ENCODE measurements at regions not wholly inside any gene's neighbourhood (a gene's known extent, or its start where the extent isn't known, plus 50 kb on each side); places are given as distances from the start of the nearest gene placed in this dataset.

GRCh38 chr1:189149547-189150375 lies 1327.9 kb downstream of the BRINP3 start:
- no peak overlapping the region for H3K27ac ChIP-seq (replicated peaks)
- H3K4me3 ChIP-seq: no peak overlapping the region
- H3K4me1 ChIP-seq: no peaks in the 10 kb centered on the region
- DNase-seq: no peak
- H3K9me3 ChIP-seq (replicated peaks): no peaks in the 10 kb centered on the region
- H3K36me3 ChIP-seq: no peaks in the 10 kb centered on the region
- no peak for TF ChIP-seq CTCF (IDR thresholded peaks at IDR 0.05; ENCODE audit: borderline replicate concordance)
- intact Hi-C loops (cut with micrococcal nuclease): no loop called here
- H3K27me3 ChIP-seq (ENCODE audit: low read depth): no peaks in the 10 kb centered on the region

- Histone ChIP-seq H3K27ac (replicated peaks) (no peak overlapping the region), H3K9me3 (replicated peaks) (no peaks in the 10 kb centered on the region), H3K27me3 (ENCODE audit: low read depth) (no peaks in the 10 kb centered on the region), H3K36me3 (no peaks in the 10 kb centered on the region), H3K4me3 (no peak overlapping the region), H3K4me1 (no peaks in the 10 kb centered on the region)
- intact Hi-C loops (cut with micrococcal nuclease): no loop called here
- no peak for TF ChIP-seq CTCF (IDR thresholded peaks at IDR 0.05; ENCODE audit: borderline replicate concordance)
- DNase-seq: no peak
These were observed 1327.0 kb downstream of the BRINP3 start for GRCh38 chr1:189150624-189151023.

GRCh38 chr1:189151361-189151760 lies 1326.3 kb downstream of the BRINP3 start:
- no peak for TF ChIP-seq CTCF (IDR thresholded peaks at IDR 0.05; ENCODE audit: borderline replicate concordance)
- no peaks in the 10 kb centered on the region for H3K27me3 ChIP-seq (ENCODE audit: low read depth)
- no peaks in the 10 kb centered on the region for H3K9me3 ChIP-seq (replicated peaks)
- no peaks in the 10 kb centered on the region for H3K36me3 ChIP-seq
- H3K27ac ChIP-seq (replicated peaks): no peak overlapping the region
- no peak overlapping the region for H3K4me3 ChIP-seq
- DNase-seq: no peak
- H3K4me1 ChIP-seq: no peaks in the 10 kb centered on the region
- intact Hi-C loops (cut with micrococcal nuclease): no loop called here

GRCh38 chr1:189152685-189153084 lies 1325.0 kb downstream of the BRINP3 start:
- Histone ChIP-seq H3K4me3 (no peak overlapping the region), H3K27me3 (ENCODE audit: low read depth) (no peaks in the 10 kb centered on the region), H3K36me3 (no peaks in the 10 kb centered on the region), H3K9me3 (replicated peaks) (no peaks in the 10 kb centered on the region), H3K27ac (replicated peaks) (no peak overlapping the region), H3K4me1 (no peaks in the 10 kb centered on the region)
- no peak for TF ChIP-seq CTCF (IDR thresholded peaks at IDR 0.05; ENCODE audit: borderline replicate concordance)
- no peak for DNase-seq
- intact Hi-C loops (cut with micrococcal nuclease): no loop called here

- no peak overlapping the region for H3K27ac ChIP-seq (replicated peaks)
- TF ChIP-seq CTCF (IDR thresholded peaks at IDR 0.05; ENCODE audit: borderline replicate concordance): no peak
- DNase-seq: no peak
- peaks cover 5% of the 10 kb centered on the region for H3K9me3 ChIP-seq (replicated peaks)
- H3K4me3 ChIP-seq: no peak overlapping the region
- H3K36me3 ChIP-seq: no peaks in the 10 kb centered on the region
- no peaks in the 10 kb centered on the region for H3K4me1 ChIP-seq
- H3K27me3 ChIP-seq (ENCODE audit: low read depth): no peaks in the 10 kb centered on the region
- intact Hi-C loops (cut with micrococcal nuclease): no loop called here
These were observed 1319.5 kb downstream of the BRINP3 start for GRCh38 chr1:189158155-189158554.
